Esophagus muscularis mucosa (tissue), 4 donors: ENCODE measurements at regions not wholly inside any gene's neighbourhood (a gene's known extent, or its start where the extent isn't known, plus 50 kb on each side); places are given as distances from the start of the nearest gene placed in this dataset.

Experiments
- DNase-seq: peaks from one replicate; pipeline ENCODE4 v3.0.0-alpha.2; 2017; ENCODE audit errors: extremely low spot score
- H3K27ac ChIP-seq, 4 donors: fragments of 200-600 bp; sonication (generic); replicated peaks in 1 of 4; 1 replicate in 3 of 4; 2 replicates in 1 of 4; pipeline ENCODE4 v1.5.1; 2016 to 2019; ENCODE audit warnings: mild to moderate bottlenecking in 1 of 4
- H3K27me3 ChIP-seq, 4 donors: fragments of 200-600 bp; sonication (generic); one replicate each; pipeline versions ENCODE4 v1.5.1 to v1.6.0; 2016 to 2019
- H3K36me3 ChIP-seq, 4 donors: fragments of 200-600 bp; sonication (generic); one replicate each; pipeline ENCODE4 v1.5.1; 2016 to 2019
- H3K4me1 ChIP-seq, 4 donors: fragments of 200-600 bp; sonication (generic); one replicate each; pipeline ENCODE4 v1.5.1; 2016 to 2019
- H3K4me3 ChIP-seq, 4 donors: fragments of 200-600 bp; sonication (generic); 1 replicate in 2 of 4; 2 replicates in 2 of 4; pipeline ENCODE4 v1.5.1; 2016 to 2019; ENCODE audit warnings: mild to moderate bottlenecking in 4 of 4, moderate library complexity in 1 of 4
- H3K9me3 ChIP-seq, 4 donors: fragments of 200-600 bp; sonication (generic); 1 replicate in 3 of 4; 2 replicates in 1 of 4; pipeline ENCODE4 v1.5.1; 2016 to 2019
- EP300 ChIP-seq: sonication (generic); formaldehyde crosslinking; IDR thresholded peaks from one replicate; pipeline ENCODE4 v1.6.1; 2017; ENCODE audit warnings: antibody characterized with exemption
- POLR2A ChIP-seq: fragments of 450-650 bp; IDR thresholded peaks from one replicate; pipeline ENCODE4 v1.6.1; 2017; ENCODE audit warnings: antibody characterized with exemption, moderate library complexity, mild to moderate bottlenecking, low read depth
- POLR2AphosphoS5 ChIP-seq, 2 donors: sonication (generic); formaldehyde crosslinking; IDR thresholded peaks; one replicate each; pipeline ENCODE4 v1.6.1; 2017; ENCODE audit warnings: antibody characterized with exemption in 2 of 2
- WGBS: methylation state at CpG from one replicate; pipeline ENCODE4 v1.1.5; 2018; 5-methylcytosine and 5-hydroxymethylcytosine counted together
- intact Hi-C: fragments of 100-400 bp; cut with DNase I; formaldehyde crosslinking; loops from one replicate; pipeline ENCODE4 v1.15.1; 2023
- TF ChIP-seq, protein P1 (sequence below), 3 experiments: fragments of 200-600 bp in 2 of 3; fragments of 450-650 bp in 1 of 3; sonication (generic) in 2 of 3; IDR thresholded peaks; one replicate each; pipeline ENCODE4 v1.5.1; 2017 to 2019; ENCODE audit warnings: antibody characterized with exemption in 3 of 3, mild to moderate bottlenecking in 2 of 3, moderate library complexity in 1 of 3

- intact Hi-C loops: no loop called here
- Histone ChIP-seq H3K4me3 (no peak overlapping the region), H3K9me3 (no peaks in the 10 kb centered on the region), H3K27ac (no peak overlapping the region), H3K27me3 (peaks cover 0 to 54% (median 0%) of the 10 kb centered on the region in 4 donors), H3K36me3 (no peaks in the 10 kb centered on the region), H3K4me1 (no peaks in the 10 kb centered on the region)
- 69% methylated on average over 4 of the region's 4 CpGs for WGBS
- DNase-seq: no peak
- TF ChIP-seq EP300 (no peak), POLR2A (no peak), POLR2AphosphoS5 (IDR thresholded peaks at IDR 0.05) (no peak)
- TF ChIP-seq, protein P1, sequence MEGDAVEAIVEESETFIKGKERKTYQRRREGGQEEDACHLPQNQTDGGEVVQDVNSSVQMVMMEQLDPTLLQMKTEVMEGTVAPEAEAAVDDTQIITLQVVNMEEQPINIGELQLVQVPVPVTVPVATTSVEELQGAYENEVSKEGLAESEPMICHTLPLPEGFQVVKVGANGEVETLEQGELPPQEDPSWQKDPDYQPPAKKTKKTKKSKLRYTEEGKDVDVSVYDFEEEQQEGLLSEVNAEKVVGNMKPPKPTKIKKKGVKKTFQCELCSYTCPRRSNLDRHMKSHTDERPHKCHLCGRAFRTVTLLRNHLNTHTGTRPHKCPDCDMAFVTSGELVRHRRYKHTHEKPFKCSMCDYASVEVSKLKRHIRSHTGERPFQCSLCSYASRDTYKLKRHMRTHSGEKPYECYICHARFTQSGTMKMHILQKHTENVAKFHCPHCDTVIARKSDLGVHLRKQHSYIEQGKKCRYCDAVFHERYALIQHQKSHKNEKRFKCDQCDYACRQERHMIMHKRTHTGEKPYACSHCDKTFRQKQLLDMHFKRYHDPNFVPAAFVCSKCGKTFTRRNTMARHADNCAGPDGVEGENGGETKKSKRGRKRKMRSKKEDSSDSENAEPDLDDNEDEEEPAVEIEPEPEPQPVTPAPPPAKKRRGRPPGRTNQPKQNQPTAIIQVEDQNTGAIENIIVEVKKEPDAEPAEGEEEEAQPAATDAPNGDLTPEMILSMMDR (IDR thresholded peaks at IDR 0.05): no peak
Observed at GRCh38 chr5:2217219-2217618, 334.5 kb upstream of the IRX4 start.

DNA sequence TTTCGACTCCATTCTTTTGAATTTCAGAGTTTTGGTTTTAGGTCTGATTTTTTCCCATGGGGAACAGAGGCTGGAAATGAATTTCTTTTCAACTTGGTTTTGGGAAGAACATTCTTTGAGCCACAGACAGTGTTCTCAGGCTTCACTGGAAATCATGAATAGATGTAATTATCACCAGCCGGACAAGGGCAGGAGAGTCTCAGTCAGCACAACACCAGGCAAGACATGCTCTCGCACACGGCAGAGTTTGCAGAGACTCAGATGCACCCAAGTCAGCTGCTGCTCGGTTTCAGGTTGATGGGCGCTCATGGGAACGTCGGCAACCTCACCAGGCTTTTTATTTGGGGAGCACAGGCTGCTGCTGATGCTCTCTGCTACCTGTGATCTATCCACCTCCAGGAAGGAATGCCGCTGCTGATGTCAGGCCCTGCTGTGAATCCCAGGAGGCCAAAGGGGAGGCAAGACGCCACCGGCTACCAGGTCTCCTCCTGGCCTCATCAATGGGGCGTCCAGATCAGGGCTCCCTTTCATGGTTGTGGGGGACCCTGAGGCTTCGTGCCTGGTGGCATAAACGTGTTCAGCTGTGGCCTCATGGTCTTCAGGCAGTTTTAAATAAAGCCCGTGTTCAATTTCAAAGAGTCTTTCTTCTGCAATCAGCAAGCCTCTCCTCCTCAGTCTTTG is 332.3 kb upstream of the IRX4 start:
- intact Hi-C loops: no loop called here
- 52% methylated on average over 12 of the region's 15 CpGs for WGBS

GRCh38 chr5:2213121-2213730 is 330.5 kb upstream of the IRX4 start:
- intact Hi-C loops: no loop called here
- Histone ChIP-seq H3K36me3 (no peaks in the 10 kb centered on the region), H3K27me3 (peaks cover 0 to 63% (median under 1%) of the 10 kb centered on the region in 4 donors), H3K27ac (no peak overlapping the region), H3K4me1 (no peaks in the 10 kb centered on the region), H3K9me3 (no peaks in the 10 kb centered on the region), H3K4me3 (no peak overlapping the region)
- DNase-seq: peak; percentile 91
- no peak for TF ChIP-seq EP300
- TF ChIP-seq POLR2A: no peak
- no peak for TF ChIP-seq POLR2AphosphoS5 (IDR thresholded peaks at IDR 0.05)
- TF ChIP-seq, protein P1 (IDR thresholded peaks at IDR 0.05): no peak
- WGBS: 62% methylated on average over 8 of the region's 10 CpGs

More for the DNA sequence above, 332.3 kb upstream of the IRX4 start:
- TF ChIP-seq, protein P1 (IDR thresholded peaks at IDR 0.05): no peak
- no peak for TF ChIP-seq POLR2A
- no peak for TF ChIP-seq POLR2AphosphoS5 (IDR thresholded peaks at IDR 0.05)
- TF ChIP-seq EP300: no peak
- H3K9me3 ChIP-seq: no peaks in the 10 kb centered on the region
- H3K4me3 ChIP-seq: no peak overlapping the region
- no peak overlapping the region for H3K27ac ChIP-seq
- H3K27me3 ChIP-seq: peaks cover 0 to 49% (median 0%) of the 10 kb centered on the region in 4 donors
- no peaks in the 10 kb centered on the region for H3K36me3 ChIP-seq
- DNase-seq: peak; percentile 79
- no peaks in the 10 kb centered on the region for H3K4me1 ChIP-seq

GRCh38 chr5:2212481-2212880 is 329.8 kb upstream of the IRX4 start:
- intact Hi-C loops: no loop called here
- no peaks in the 10 kb centered on the region for H3K4me1 ChIP-seq
- no peaks in the 10 kb centered on the region for H3K36me3 ChIP-seq
- TF ChIP-seq POLR2A: no peak
- TF ChIP-seq EP300: no peak
- TF ChIP-seq, protein P1 (IDR thresholded peaks at IDR 0.05): no peak
- TF ChIP-seq POLR2AphosphoS5 (IDR thresholded peaks at IDR 0.05): no peak
- H3K27ac ChIP-seq: no peak overlapping the region
- 83% methylated on average over 3 of the region's 3 CpGs for WGBS
- DNase-seq: peak; percentile 92
- H3K27me3 ChIP-seq: peaks cover 0 to 69% (median 2%) of the 10 kb centered on the region in 4 donors
- no peaks in the 10 kb centered on the region for H3K9me3 ChIP-seq
- no peak overlapping the region for H3K4me3 ChIP-seq
